PC-3 (cell line): ENCODE measurements at regions not wholly inside any gene's neighbourhood (a gene's known extent, or its start where the extent isn't known, plus 50 kb on each side); places are given as distances from the start of the nearest gene placed in this dataset.

Experiments
- ATAC-seq: fragments of 200-7000 bp; cut with Tn5 transposase; 2 replicates; pipeline ENCODE4 v1.9.1; 2020; ENCODE audit warnings: mild to moderate bottlenecking, moderate library complexity
- BruUV-seq: library from RNA; stranded (reverse); fragments of 400-500 nt; replicated peaks from 2 replicates; lab custom pipeline; 2021; lab: Mats Ljungman, UMichigan
- CTCF ChIA-PET: fragments of 300-600 bp; sonication (Branson Sonifier 250); formaldehyde crosslinking; loops from one replicate; lab custom pipeline; 2022; ENCODE audit warnings: antibody characterized with exemption; lab: Charles Lee
- POLR2A ChIA-PET: fragments of 300-600 bp; sonication (Branson Sonifier 250); formaldehyde crosslinking; loops from one replicate; lab custom pipeline; 2022; ENCODE audit warnings: antibody characterized with exemption; ENCODE audit not compliant: unreplicated experiment; lab: Charles Lee
- DNase-seq: peaks from one replicate; pipeline ENCODE4 v3.0.0-alpha.2; 2015
- H2AFZ ChIP-seq: fragments of 300-600 bp; sonication (generic); 2 replicates; pipeline ENCODE4 v1.6.0; 2016; ENCODE audit warnings: antibody characterized with exemption, low read length
- H3F3A ChIP-seq: fragments of 300-600 bp; sonication (generic); one replicate; pipeline ENCODE4 v1.6.0; 2017; ENCODE audit warnings: antibody characterized with exemption, low read length, control low read depth, mild to moderate bottlenecking; ENCODE audit not compliant: unreplicated experiment
- H3K27ac ChIP-seq: fragments of 300-600 bp; sonication (generic); 2 replicates; pipeline ENCODE4 v1.5.1; 2016; ENCODE audit warnings: mild to moderate bottlenecking, low read length
- H3K27me3 ChIP-seq: fragments of 300-600 bp; sonication (generic); 2 replicates; pipeline ENCODE4 v1.6.1; 2016; ENCODE audit warnings: low read length, mixed read lengths
- H3K36me3 ChIP-seq: fragments of 300-600 bp; sonication (generic); 2 replicates; pipeline ENCODE4 v1.6.1; 2016; ENCODE audit warnings: low read depth, mixed run types, low read length, mixed read lengths
- H3K4me1 ChIP-seq: fragments of 300-600 bp; sonication (generic); 2 replicates; pipeline ENCODE4 v1.5.1; 2016; ENCODE audit warnings: low read length; ENCODE audit not compliant: insufficient read depth
- H3K4me2 ChIP-seq: fragments of 300-600 bp; sonication (generic); 2 replicates; pipeline ENCODE4 v1.6.0; 2016; ENCODE audit warnings: low read length
- H3K4me3 ChIP-seq: fragments of 300-600 bp; sonication (generic); 2 replicates; pipeline ENCODE4 v1.5.1; 2016; ENCODE audit warnings: mild to moderate bottlenecking, low read length, mixed read lengths
- H3K79me2 ChIP-seq: fragments of 300-600 bp; sonication (generic); 2 replicates; pipeline ENCODE4 v1.6.1; 2017; ENCODE audit warnings: low read length, mixed read lengths
- H3K9ac ChIP-seq: fragments of 300-600 bp; sonication (generic); 2 replicates; pipeline ENCODE4 v1.6.0; 2016; ENCODE audit warnings: mild to moderate bottlenecking, low read length
- H3K9me2 ChIP-seq: fragments of 300-600 bp; sonication (generic); replicated peaks from 2 replicates; pipeline ENCODE4 v1.6.1; 2016; ENCODE audit warnings: mixed run types, low read length, mixed read lengths
- H3K9me3 ChIP-seq: fragments of 300-600 bp; sonication (generic); 2 replicates; pipeline ENCODE4 v1.6.1; 2016; ENCODE audit warnings: low read length, mixed read lengths
- H4K20me1 ChIP-seq: fragments of 300-600 bp; sonication (generic); 2 replicates; pipeline ENCODE4 v1.6.1; 2016; ENCODE audit warnings: low read length, mixed read lengths
- CTCF ChIP-seq: fragments of 300-600 bp; sonication (generic); conservative IDR thresholded peaks from 2 replicates; pipeline ENCODE4 v1.5.1; 2017; ENCODE audit warnings: antibody characterized with exemption, low read depth, mild to moderate bottlenecking, low read length
- EZH2 ChIP-seq: fragments of 300-600 bp; sonication (generic); IDR thresholded peaks from one replicate; pipeline ENCODE4 v1.6.1; 2017; ENCODE audit warnings: antibody characterized with exemption, mild to moderate bottlenecking, low read length; ENCODE audit not compliant: unreplicated experiment
- EZH2phosphoT487 ChIP-seq: fragments of 300-600 bp; sonication (generic); IDR thresholded peaks from 2 replicates; pipeline ENCODE4 v1.6.1; 2018; ENCODE audit warnings: mild to moderate bottlenecking, antibody characterized with exemption, low read length, borderline replicate concordance
- intact Hi-C: fragments of 100-400 bp; cut with micrococcal nuclease; formaldehyde crosslinking; loops from 2 replicates; pipeline ENCODE4 v1.9.0; 2023

GRCh38 chr15:87269566-87269965 is 987.0 kb downstream of the NTRK3 start:
- no TSS peak for BruUV-seq
- intact Hi-C loops: no loop called here
- Histone ChIP-seq H3F3A (no peaks in the 10 kb centered on the region), H3K79me2 (no peaks in the 10 kb centered on the region), H3K27ac (no peak overlapping the region), H3K9ac (no peak overlapping the region), H3K36me3 (no peaks in the 10 kb centered on the region), H3K4me2 (no peak overlapping the region), H2AFZ (no peak overlapping the region), H3K4me1 (peaks cover 7% of the 10 kb centered on the region; the same call in 1 of the 2 replicates), H3K4me3 (no peak overlapping the region), H3K9me2 (no peaks in the 10 kb centered on the region), H3K27me3 (no peaks in the 10 kb centered on the region), H4K20me1 (no peaks in the 10 kb centered on the region), H3K9me3 (no peaks in the 10 kb centered on the region)
- TF ChIP-seq EZH2 (no peak), CTCF (no peak), EZH2phosphoT487 (no peak)
- DNase-seq (peak; percentile 60), ATAC-seq (no peak)
- ChIA-PET POLR2A (no interaction called here), CTCF (no interaction called here)

GRCh38 chr15:87268675-87269074 is 987.9 kb downstream of the NTRK3 start:
- CTCF ChIA-PET: no interaction called here
- Histone ChIP-seq H3K4me1 (peaks cover 7% of the 10 kb centered on the region; the same call in 1 of the 2 replicates), H2AFZ (no peak overlapping the region), H3K4me3 (no peak overlapping the region), H3K9me3 (no peaks in the 10 kb centered on the region), H3K36me3 (no peaks in the 10 kb centered on the region), H3K4me2 (no peak overlapping the region), H3K9me2 (no peaks in the 10 kb centered on the region), H3K27me3 (no peaks in the 10 kb centered on the region), H4K20me1 (no peaks in the 10 kb centered on the region), H3F3A (no peaks in the 10 kb centered on the region), H3K79me2 (no peaks in the 10 kb centered on the region), H3K27ac (no peak overlapping the region), H3K9ac (no peak overlapping the region)
- POLR2A ChIA-PET: no interaction called here
- TF ChIP-seq CTCF (no peak), EZH2 (no peak), EZH2phosphoT487 (no peak)
- DNase-seq: peak; percentile 11
- intact Hi-C loops: no loop called here
- ATAC-seq: no peak
- no TSS peak for BruUV-seq

- H4K20me1 ChIP-seq: no peaks in the 10 kb centered on the region
- ATAC-seq: no peak
- ChIA-PET CTCF (no interaction called here), POLR2A (no interaction called here)
- no peak overlapping the region for H3K4me2 ChIP-seq
- DNase-seq: peak; percentile 59
- no peaks in the 10 kb centered on the region for H3K36me3 ChIP-seq
- no peaks in the 10 kb centered on the region for H3F3A ChIP-seq
- no peaks in the 10 kb centered on the region for H3K27me3 ChIP-seq
- H3K4me3 ChIP-seq: no peak overlapping the region
- no TSS peak for BruUV-seq
- H3K9ac ChIP-seq: no peak overlapping the region
- no peak overlapping the region for H2AFZ ChIP-seq
- H3K9me2 ChIP-seq: no peaks in the 10 kb centered on the region
- H3K27ac ChIP-seq: no peak overlapping the region
- peaks cover 7% of the 10 kb centered on the region; the same call in 1 of the 2 replicates for H3K4me1 ChIP-seq
- no peaks in the 10 kb centered on the region for H3K79me2 ChIP-seq
- H3K9me3 ChIP-seq: no peaks in the 10 kb centered on the region
- intact Hi-C loops: no loop called here
- no peak for TF ChIP-seq EZH2
- no peak for TF ChIP-seq EZH2phosphoT487
- TF ChIP-seq CTCF: no peak
Measured at GRCh38 chr15:87267798-87268197, 988.7 kb downstream of the NTRK3 start.
